B cell (primary cell): ENCODE measurements at regions not wholly inside any gene's neighbourhood (a gene's known extent, or its start where the extent isn't known, plus 50 kb on each side); places are given as distances from the start of the nearest gene placed in this dataset.

Experiments used
- CTCF ChIP-seq: fragments of 200-600 bp; IDR thresholded peaks from one replicate; pipeline ENCODE4 v1.8.0; 2022; ENCODE audit warnings: antibody characterized with exemption, mild to moderate bottlenecking
- EZH2 ChIP-seq: IDR thresholded peaks from 2 replicates; pipeline ENCODE4 v1.6.1; 2012; ENCODE audit warnings: borderline replicate concordance, low read depth, mild to moderate bottlenecking, moderate library complexity, low read length; ENCODE audit not compliant: insufficient read depth, poor library complexity, severe bottlenecking

- no peak for TF ChIP-seq EZH2
- no peak for TF ChIP-seq CTCF
These were observed 124.0 kb upstream of the GATA6 start for GRCh38 chr18:22045221-22045918.
